Endometrium (tissue), 2 donors: ENCODE measurements at regions not wholly inside any gene's neighbourhood (a gene's known extent, or its start where the extent isn't known, plus 50 kb on each side); places are given as distances from the start of the nearest gene placed in this dataset.
"Not testable (repeated sequence)": the region's sequence is repeated elsewhere in the genome, so short reads cannot be mapped to it uniquely, and the experiment has no call there.

Source experiments
- FAIRE-seq: peaks from 2 replicates; lab custom pipeline; 2012; peaks lifted over from hg19 to GRCh38; lab: Jason Lieb, UNC
- donor health status: control.
- donor health status: control.

GRCh38 chr14:43698561-43699284 is 808.4 kb downstream of the FSCB start:
- FAIRE-seq: not testable (repeated sequence)

- FAIRE-seq: no peak
These were observed 810.1 kb downstream of the FSCB start for GRCh38 chr14:43697003-43697402.

- FAIRE-seq: no peak
These were observed 814.4 kb downstream of the FSCB start for GRCh38 chr14:43692706-43693105.

- FAIRE-seq: no peak
These were observed 819.2 kb downstream of the FSCB start for GRCh38 chr14:43687921-43688320.

GRCh38 chr14:43677581-43677980 is 829.5 kb downstream of the FSCB start:
- FAIRE-seq: no peak

- FAIRE-seq: no peak
These were observed 832.8 kb downstream of the FSCB start for GRCh38 chr14:43674273-43674672.

DNA sequence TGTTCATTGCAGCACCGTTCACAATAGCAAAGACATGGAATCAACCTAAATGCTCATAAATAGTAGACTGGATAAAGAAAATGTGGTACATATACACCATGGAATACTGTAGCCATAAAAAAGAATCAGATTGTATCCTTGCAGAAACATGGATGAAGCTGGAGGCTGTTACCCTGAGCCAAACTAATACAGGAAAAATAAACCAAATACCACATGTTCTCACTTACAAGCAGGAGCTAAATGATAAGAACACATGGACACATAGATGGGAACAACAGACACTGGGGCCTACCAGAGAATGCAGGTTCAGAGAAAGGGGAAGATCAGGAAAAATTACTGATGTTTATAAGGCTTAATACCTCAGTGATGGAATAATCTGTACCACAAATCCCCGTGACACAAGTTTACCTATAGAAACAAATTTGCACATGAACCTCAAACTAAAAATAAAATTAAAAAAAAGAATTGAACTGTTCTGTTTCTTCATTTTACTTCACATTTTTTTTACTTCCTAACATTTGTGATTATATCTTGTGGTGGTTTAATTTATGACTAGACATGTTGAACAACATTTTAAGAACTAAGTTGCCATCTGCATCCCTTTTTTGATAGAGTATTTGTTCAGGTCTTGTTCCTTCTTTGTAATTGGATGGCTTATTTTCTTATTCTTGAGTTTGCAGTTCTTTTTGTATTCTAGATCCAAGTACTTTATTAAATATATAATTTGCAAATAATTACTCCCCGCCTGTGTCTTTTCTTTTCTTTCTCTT is 835.2 kb downstream of the FSCB start:
- FAIRE-seq: no peak

DNA sequence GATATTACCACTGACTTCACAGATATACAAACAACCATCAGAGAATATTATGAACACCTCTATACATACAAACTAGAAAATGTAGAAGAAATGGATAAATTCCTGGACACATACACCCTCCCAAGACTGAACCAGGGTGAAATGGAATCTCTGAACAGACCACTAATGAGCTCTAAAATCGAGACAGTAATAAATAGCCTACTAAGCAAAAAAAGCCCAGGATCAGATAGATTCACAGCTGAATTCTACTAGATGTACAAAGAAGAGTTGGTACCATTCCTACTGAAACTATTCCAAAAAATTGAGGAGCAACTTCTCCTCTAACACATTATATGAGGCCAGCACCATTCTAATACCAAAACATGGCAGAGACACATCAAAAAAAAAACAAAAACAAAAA is 837.7 kb downstream of the FSCB start:
- no peak for FAIRE-seq

DNA sequence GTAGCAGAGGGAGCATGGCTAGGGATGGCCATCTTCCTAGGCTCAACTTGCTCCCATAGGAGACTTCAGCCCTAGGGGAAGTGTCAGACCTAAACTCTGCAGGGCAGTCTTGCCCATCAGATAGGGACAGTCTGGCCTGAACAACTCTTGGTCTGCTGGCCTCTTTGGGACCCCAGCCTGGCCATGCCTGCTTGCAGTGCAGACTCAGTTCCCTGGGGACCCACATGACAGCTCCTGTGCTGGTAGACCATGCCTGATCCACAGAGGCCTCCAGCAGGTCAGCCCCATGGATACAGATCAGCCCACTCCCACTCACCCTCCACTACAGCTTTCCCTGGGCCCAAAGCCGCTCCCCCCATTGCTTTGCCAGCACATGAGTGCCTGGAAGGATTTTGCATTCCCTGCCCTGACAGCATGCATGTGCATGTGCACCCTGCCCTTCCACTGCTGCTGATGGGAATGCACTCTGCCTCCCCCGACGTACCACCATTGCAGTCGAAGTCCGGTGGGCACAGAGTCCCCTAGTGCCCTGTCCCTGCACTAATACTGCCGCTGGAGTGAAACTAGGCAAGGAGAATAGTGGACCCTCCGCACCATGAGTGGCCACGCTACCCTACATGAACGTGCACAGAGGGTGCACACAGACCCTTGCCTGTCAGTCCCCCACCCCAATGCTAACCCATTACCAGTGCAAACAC is 841.4 kb downstream of the FSCB start:
- FAIRE-seq: no peak

- not testable (repeated sequence) for FAIRE-seq
These were observed 851.9 kb downstream of the FSCB start for GRCh38 chr14:43655194-43655593.

DNA sequence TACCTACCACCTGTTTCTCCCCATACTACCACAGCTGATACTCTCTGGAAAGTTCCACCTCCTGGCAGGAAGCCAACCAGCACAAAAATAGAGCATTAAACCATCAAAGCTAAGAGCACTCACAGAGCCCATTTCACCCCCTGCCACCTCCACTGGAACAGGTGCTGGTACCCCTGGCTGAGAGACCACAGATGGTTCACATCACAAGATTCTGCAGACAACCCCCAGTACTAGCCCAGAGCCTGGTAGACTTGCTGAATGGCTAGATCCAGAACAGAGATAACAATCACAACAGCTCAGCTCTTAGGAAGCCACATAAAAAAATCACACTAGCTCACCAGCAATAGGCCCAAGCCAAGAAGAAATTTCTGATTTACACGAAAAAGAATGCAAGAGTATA is 855.2 kb downstream of the FSCB start:
- FAIRE-seq: no peak

- no peak for FAIRE-seq
These were observed 855.8 kb downstream of the FSCB start for GRCh38 chr14:43651185-43651787.

GRCh38 chr14:43649508-43649907 is 857.6 kb downstream of the FSCB start:
- no peak for FAIRE-seq

DNA sequence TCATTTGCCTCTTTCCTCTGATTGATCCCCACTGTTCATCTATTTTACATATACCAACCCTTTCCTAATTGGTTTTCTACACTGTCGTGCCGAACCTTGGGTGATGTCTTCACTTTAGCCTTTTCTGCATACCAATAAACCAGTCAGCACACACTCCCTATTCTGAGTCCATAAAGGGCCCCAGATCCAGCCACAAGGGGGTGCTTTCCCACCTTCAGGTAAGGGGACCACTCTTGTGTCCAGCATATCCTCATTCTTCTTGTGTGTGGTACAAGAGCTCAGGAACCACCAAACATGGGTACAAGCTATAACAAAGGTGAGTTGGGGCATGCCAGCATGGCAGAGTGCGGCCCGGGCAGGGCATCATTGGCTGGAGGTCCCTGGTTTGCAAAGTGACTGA is 859.8 kb downstream of the FSCB start:
- no peak for FAIRE-seq

- no peak for FAIRE-seq
These were observed 866.3 kb downstream of the FSCB start for GRCh38 chr14:43640718-43641267.

DNA sequence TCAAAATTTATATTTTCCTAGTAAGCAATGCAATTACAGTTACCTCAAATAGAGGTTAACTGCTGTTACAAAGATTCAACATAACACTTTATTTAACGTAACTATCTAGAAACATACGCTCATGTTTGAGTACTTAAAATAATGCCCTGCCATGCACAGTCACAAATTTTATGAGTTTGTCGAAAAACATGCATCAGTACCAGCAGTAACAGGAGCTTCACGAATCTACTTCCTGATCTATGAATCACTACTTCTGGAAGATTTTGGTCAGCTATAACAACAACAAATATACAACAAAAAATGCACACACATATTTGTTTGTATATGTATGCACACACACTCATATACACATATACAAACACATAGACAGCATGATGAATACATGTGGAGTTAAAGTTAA is 881.8 kb downstream of the FSCB start:
- FAIRE-seq: no peak

DNA sequence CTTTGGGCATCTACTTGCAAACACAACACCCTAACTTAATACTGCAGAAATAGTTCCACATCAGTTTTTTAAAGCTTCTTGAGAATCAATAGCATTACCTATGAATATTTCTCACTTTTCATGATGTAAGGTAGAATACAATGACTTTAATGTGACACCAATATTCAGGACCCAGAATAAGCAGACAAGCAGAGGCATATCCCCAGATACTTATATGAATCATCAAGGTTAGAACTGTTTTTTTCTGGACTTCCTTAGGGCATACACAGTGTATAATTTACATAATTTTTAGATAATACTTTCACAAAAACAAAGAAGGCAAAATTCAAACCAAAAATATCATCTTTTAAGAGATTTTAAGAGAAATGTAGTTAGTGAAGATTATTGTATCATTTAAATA is 885.8 kb downstream of the FSCB start:
- no peak for FAIRE-seq

DNA sequence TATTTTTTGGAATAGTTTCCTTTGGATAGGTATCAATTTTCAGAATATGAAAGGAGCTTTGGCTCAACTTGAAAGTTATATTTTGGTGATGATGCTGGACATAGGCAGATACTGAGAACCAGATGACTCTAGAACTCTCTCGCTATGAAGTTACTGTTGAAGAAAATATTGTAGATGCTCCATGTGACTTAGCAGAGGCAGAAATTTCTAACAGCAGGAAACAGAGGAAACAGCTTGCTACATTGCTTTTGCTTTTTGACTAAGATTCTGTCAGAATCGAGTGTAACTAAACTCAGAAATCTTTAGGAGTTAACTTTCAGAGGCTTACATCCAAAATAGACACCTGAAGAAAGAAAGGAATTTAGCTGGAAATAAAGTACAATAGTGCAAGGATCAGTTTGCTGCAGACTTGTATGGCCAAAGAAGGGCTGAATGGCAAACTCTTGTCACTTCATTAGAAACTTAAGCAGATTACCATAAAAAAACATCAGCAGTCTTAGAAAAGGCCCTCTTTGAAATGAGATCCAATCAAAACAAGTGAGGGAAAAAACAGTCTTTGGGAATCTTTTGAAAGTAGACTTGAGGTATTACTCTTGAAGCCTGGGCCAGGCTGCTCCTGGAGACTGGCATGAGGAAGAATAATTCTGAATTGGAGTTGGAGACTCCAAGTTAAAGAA is 911.8 kb downstream of the FSCB start:
- FAIRE-seq: no peak

GRCh38 chr14:43591776-43592175 is 915.3 kb downstream of the FSCB start:
- FAIRE-seq: no peak

GRCh38 chr14:43587183-43587582 is 919.9 kb downstream of the FSCB start:
- no peak for FAIRE-seq

GRCh38 chr14:43579671-43580070 is 927.4 kb downstream of the FSCB start:
- FAIRE-seq: no peak

- FAIRE-seq: no peak
These were observed 939.1 kb downstream of the FSCB start for GRCh38 chr14:43568022-43568421.
